ENCODE measurements at regions not wholly inside any gene's neighbourhood (a gene's known extent, or its start where the extent isn't known, plus 50 kb on each side); places are given as distances from the start of the nearest gene placed in this dataset.
A peak's percentile ranks its signal among the peaks of the same experiment; 100 is the strongest.

- no peak overlapping the region for H2BK15ac ChIP-seq (ENCODE audit: low read length)
- no peak overlapping the region for H2BK120ac ChIP-seq (replicated peaks; ENCODE audit: low read depth, low read length)
- H4K8ac ChIP-seq (ENCODE audit: extremely low read depth, insufficient read depth, low read length): no peak overlapping the region
- no peak overlapping the region for H3K9ac ChIP-seq (replicated peaks in 1 of 4; ENCODE audit: extremely low read depth in 1 of 4, low read depth in 3 of 4, low read length in 3 of 4)
- POLR2A ChIA-PET (ENCODE audit: partially characterized antibody): no interaction called here
- H3K9me3 ChIP-seq (ENCODE audit: insufficient read depth in 2 of 2, low read depth in 1 of 2, low read length in 1 of 2): no peaks in the 10 kb centered on the region
- H3K4me1 ChIP-seq (replicated peaks in 1 of 4; ENCODE audit: control insufficient read depth in 3 of 4, insufficient read depth in 4 of 4, low read length in 3 of 4): peaks cover 0 to 2% (median 0%) of the 10 kb centered on the region in 4 experiments; a peak in 1 of 7 replicates
- H3K79me2 ChIP-seq (ENCODE audit: control insufficient read depth in 1 of 2, insufficient read depth in 2 of 2, low read length in 2 of 2): no peaks in the 10 kb centered on the region
- H3K14ac ChIP-seq (ENCODE audit: insufficient read length): no peak overlapping the region
- TF ChIP-seq CTBP2 (IDR thresholded peaks at IDR 0.05; ENCODE audit: borderline replicate concordance, insufficient read depth, insufficient read length, low read length) (no peak), MAFK (IDR thresholded peaks at IDR 0.05; ENCODE audit: low read depth, low read length) (no peak), KDM4A (IDR thresholded peaks at IDR 0.05; ENCODE audit: low read depth, low read length, severe bottlenecking) (no peak), SRF (IDR thresholded peaks at IDR 0.05; ENCODE audit: low read depth, low read length) (no peak), POLR2A (IDR thresholded peaks at IDR 0.05; ENCODE audit: control extremely low read depth in 1 of 2, low read depth in 2 of 2, low read length in 2 of 2) (no peak), CEBPB (IDR thresholded peaks at IDR 0.05; ENCODE audit: low read depth, low read length) (peak; percentile 84; the same call in 1 of the 2 replicates)
- no peak overlapping the region for H2AK5ac ChIP-seq (ENCODE audit: low read depth, low read length)
- H2BK20ac ChIP-seq (ENCODE audit: low read length): no peak overlapping the region
- H3K56ac ChIP-seq (replicated peaks; ENCODE audit: insufficient read length, low read depth, low read length): no peak overlapping the region
- DNase-seq (ENCODE audit: low read depth in 1 of 2, low spot score in 2 of 2) (no peak), FAIRE-seq (no peak)
- H4K91ac ChIP-seq (replicated peaks; ENCODE audit: insufficient read length, low read length): no peak overlapping the region
- no peak overlapping the region for H2BK5ac ChIP-seq (ENCODE audit: low read depth, low read length)
- no peak overlapping the region for H4K5ac ChIP-seq (ENCODE audit: insufficient read length, low read depth, low read length)
- no peak overlapping the region for H3K27ac ChIP-seq (ENCODE audit: low read depth, low read length)
- no peak overlapping the region for H3K4ac ChIP-seq (replicated peaks; ENCODE audit: insufficient read length, low read depth, low read length)
- H3K4me3 ChIP-seq (ENCODE audit: extremely low read depth in 1 of 4, insufficient read depth in 2 of 4, low read depth in 3 of 4, low read length in 4 of 4): no peak overlapping the region
- no peak overlapping the region for H2BK12ac ChIP-seq (ENCODE audit: low read depth, low read length)
- H3K23me2 ChIP-seq (ENCODE audit: low read depth, low read length): no peaks in the 10 kb centered on the region
- no peak overlapping the region for H3K23ac ChIP-seq (ENCODE audit: insufficient read length)
- no peaks in the 10 kb centered on the region for H3K36me3 ChIP-seq (ENCODE audit: control insufficient read depth in 2 of 4, insufficient read depth in 4 of 4, low read length in 3 of 4)
- WGBS, 2 experiments (ENCODE audit: extremely low coverage in 1 of 2, insufficient coverage in 1 of 2, insufficient read length in 1 of 2, insufficient replicate concordance in 2 of 2, low coverage in 1 of 2, low lambda C conversion rate in 2 of 2, missing lambda C conversion rate in 1 of 2): 96% methylated on average over 3 of the region's 3 CpGs; no CpG with 5 or more reads in 1 of the 2 experiments
- H4K20me1 ChIP-seq (replicated peaks in 1 of 2; ENCODE audit: control insufficient read depth in 1 of 2, insufficient read depth in 2 of 2, low read length in 2 of 2): no peaks in the 10 kb centered on the region
- no peak overlapping the region for H3K18ac ChIP-seq (ENCODE audit: extremely low read depth, low read length)
- CTCF ChIA-PET (ENCODE audit: partially characterized antibody): no interaction called here
- no peaks in the 10 kb centered on the region for H3K27me3 ChIP-seq (replicated peaks in 1 of 4; ENCODE audit: control insufficient read depth in 3 of 4, extremely low read depth in 1 of 4, insufficient read depth in 3 of 4, low read length in 3 of 4)
- H3K79me1 ChIP-seq (ENCODE audit: low read depth, low read length): no peaks in the 10 kb centered on the region
- H2AFZ ChIP-seq (ENCODE audit: low read length): no peak overlapping the region
- H3K4me2 ChIP-seq (ENCODE audit: insufficient read depth in 1 of 2, low read depth in 2 of 2, low read length in 2 of 2): no peak overlapping the region
Measured at GRCh38 chr2:57957238-57957637, 89.4 kb upstream of the VRK2 start.

Measured in H1 (cell line).